ENCODE measurements at regions not wholly inside any gene's neighbourhood (a gene's known extent, or its start where the extent isn't known, plus 50 kb on each side); places are given as distances from the start of the nearest gene placed in this dataset.

DNA sequence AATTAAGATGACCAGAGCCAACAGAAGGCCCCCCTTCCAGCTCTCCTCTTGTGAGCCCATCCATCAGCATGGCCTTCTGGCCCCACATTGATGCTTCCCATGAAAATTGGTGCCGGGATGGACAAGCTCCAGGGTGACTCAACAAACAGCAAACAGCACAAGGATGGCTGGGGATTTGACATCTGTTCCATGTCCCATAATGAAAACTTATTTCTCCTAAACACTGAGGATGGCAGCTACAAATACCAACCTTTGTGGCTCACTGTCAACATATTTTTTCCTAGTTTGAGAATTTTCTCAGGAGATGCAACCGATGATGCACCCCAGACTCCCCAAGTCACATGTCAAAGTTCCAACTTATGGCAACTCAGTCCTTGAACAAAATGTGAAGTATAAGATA lies 169.6 kb upstream of the SIX2 start:
- H3K27me3 ChIP-seq: peaks cover 0 to 49% (median 0%) of the 10 kb centered on the region in 4 donors
- intact Hi-C loops (cut with DNase I): no loop called here
- H3K4me1 ChIP-seq: no peaks in the 10 kb centered on the region
- H3K36me3 ChIP-seq: no peaks in the 10 kb centered on the region
- H3K9me3 ChIP-seq: no peaks in the 10 kb centered on the region
- 76% methylated on average over 2 of the region's 2 CpGs for WGBS
- no peak for DNase-seq (ENCODE audit: extremely low spot score)
- H3K4me3 ChIP-seq: no peak overlapping the region
- no peak for TF ChIP-seq POLR2AphosphoS5 (IDR thresholded peaks at IDR 0.05)
- no peak for TF ChIP-seq POLR2A (IDR thresholded peaks at IDR 0.05; ENCODE audit: low read depth)
- H3K27ac ChIP-seq (replicated peaks in 1 of 4): no peak overlapping the region

DNA sequence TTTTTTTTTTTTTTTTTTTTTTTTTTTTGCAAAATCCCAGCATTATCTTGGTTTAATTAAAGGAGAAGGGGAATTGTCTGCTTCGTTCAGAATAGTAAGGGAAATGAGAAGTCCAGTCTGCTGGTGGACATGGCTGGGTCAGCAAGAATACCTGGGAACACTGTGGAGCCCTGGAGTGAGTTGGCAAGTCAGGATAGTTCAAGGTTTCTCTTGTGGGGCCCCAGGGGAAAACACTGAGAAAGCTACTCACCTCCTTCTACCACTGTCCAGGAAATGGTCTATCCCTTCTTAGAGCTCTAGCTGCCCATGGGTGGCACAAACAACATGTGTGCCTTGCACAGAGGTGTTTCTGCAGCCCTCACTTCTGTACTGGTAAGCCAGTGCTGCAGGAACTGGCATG lies 169.1 kb upstream of the SIX2 start:
- intact Hi-C loops (cut with DNase I): no loop called here
- Histone ChIP-seq H3K36me3 (no peaks in the 10 kb centered on the region), H3K4me1 (no peaks in the 10 kb centered on the region), H3K27ac (replicated peaks in 1 of 4) (no peak overlapping the region), H3K27me3 (peaks cover 0 to 49% (median 0%) of the 10 kb centered on the region in 4 donors), H3K9me3 (no peaks in the 10 kb centered on the region), H3K4me3 (no peak overlapping the region)
- 44% methylated on average over 1 of the region's 1 CpG for WGBS
- TF ChIP-seq POLR2A (IDR thresholded peaks at IDR 0.05; ENCODE audit: low read depth) (no peak), POLR2AphosphoS5 (IDR thresholded peaks at IDR 0.05) (no peak), EP300 (IDR thresholded peaks at IDR 0.05) (no peak)
- TF ChIP-seq, protein P1, sequence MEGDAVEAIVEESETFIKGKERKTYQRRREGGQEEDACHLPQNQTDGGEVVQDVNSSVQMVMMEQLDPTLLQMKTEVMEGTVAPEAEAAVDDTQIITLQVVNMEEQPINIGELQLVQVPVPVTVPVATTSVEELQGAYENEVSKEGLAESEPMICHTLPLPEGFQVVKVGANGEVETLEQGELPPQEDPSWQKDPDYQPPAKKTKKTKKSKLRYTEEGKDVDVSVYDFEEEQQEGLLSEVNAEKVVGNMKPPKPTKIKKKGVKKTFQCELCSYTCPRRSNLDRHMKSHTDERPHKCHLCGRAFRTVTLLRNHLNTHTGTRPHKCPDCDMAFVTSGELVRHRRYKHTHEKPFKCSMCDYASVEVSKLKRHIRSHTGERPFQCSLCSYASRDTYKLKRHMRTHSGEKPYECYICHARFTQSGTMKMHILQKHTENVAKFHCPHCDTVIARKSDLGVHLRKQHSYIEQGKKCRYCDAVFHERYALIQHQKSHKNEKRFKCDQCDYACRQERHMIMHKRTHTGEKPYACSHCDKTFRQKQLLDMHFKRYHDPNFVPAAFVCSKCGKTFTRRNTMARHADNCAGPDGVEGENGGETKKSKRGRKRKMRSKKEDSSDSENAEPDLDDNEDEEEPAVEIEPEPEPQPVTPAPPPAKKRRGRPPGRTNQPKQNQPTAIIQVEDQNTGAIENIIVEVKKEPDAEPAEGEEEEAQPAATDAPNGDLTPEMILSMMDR (IDR thresholded peaks at IDR 0.05): no peak
- DNase-seq (ENCODE audit: extremely low spot score): no peak

DNA sequence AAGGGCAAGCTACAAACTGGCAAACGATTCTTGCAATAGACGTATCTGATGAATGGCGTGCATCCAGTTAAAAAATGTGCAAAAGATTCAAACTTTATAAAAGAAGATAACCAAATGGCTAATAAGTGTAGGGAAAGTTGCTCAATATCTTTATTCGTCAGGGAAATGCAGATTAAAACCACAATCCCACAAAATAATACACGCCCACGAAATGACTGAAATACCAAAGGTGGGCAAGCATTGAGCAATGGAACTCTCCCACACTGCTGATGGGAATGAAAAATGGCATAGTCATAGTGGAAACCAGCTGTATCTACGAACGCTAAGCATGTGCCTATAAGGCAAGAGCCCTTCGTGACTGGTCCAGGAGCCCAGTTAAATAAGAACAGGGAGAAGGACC lies 168.6 kb upstream of the SIX2 start:
- no peak for DNase-seq (ENCODE audit: extremely low spot score)
- intact Hi-C loops (cut with DNase I): no loop called here
- Histone ChIP-seq H3K4me1 (no peaks in the 10 kb centered on the region), H3K4me3 (no peak overlapping the region), H3K27me3 (peaks cover 0 to 49% (median 0%) of the 10 kb centered on the region in 4 donors), H3K27ac (replicated peaks in 1 of 4) (no peak overlapping the region), H3K36me3 (no peaks in the 10 kb centered on the region), H3K9me3 (no peaks in the 10 kb centered on the region)
- 58% methylated on average over 9 of the region's 9 CpGs for WGBS
- TF ChIP-seq EP300 (IDR thresholded peaks at IDR 0.05) (no peak), POLR2A (IDR thresholded peaks at IDR 0.05; ENCODE audit: low read depth) (no peak), POLR2AphosphoS5 (IDR thresholded peaks at IDR 0.05) (no peak)
- TF ChIP-seq, protein P1 (IDR thresholded peaks at IDR 0.05): no peak

DNA sequence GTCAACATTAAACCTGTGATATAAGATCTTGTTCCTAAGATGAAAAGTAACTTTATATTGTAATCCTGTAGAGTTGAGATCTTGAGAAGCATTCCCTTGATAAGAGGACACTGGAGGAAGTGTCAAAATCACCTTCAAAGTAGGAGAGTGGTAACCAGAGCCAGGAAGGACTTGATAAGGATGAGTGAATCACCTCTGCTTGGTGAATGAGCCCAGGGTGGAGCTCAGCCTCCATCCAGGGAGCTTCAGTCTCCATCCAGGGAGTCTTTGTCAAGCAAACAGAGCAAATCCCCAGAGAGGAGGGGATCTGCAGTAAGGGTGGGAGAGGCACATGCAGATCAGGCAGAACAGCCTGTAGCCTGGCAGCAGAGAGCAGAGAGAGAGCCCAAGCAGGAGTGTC lies 167.1 kb upstream of the SIX2 start:
- Histone ChIP-seq H3K4me3 (no peak overlapping the region), H3K9me3 (no peaks in the 10 kb centered on the region), H3K27ac (replicated peaks in 1 of 4) (no peak overlapping the region), H3K27me3 (peaks cover 0 to 38% (median under 1%) of the 10 kb centered on the region in 4 donors), H3K4me1 (no peaks in the 10 kb centered on the region), H3K36me3 (no peaks in the 10 kb centered on the region)
- TF ChIP-seq POLR2AphosphoS5 (IDR thresholded peaks at IDR 0.05) (no peak), EP300 (IDR thresholded peaks at IDR 0.05) (no peak)
- TF ChIP-seq, protein P1 (IDR thresholded peaks at IDR 0.05): no peak
- DNase-seq (ENCODE audit: extremely low spot score): no peak
- intact Hi-C loops (cut with DNase I): no loop called here

DNA sequence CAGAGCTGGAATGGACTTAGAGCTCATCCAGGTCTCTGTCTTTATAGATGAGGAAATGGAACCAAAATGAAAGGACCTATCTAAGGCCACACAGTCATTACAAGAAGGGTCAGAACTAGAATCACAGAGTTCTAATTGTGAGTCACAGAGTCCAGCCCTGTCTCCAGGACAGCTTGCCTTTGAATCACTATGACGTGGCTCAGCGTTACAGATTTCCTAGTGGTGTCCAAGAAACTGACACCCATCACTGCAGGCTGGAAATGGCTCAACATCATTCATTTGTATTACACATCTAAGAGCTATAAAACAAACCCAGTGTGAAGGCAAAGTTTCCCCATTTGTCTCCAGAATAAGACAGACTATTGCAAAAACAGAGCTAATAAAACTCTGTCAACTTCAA lies 164.3 kb upstream of the SIX2 start:
- intact Hi-C loops (cut with DNase I): no loop called here
- Histone ChIP-seq H3K4me3 (no peak overlapping the region), H3K4me1 (peaks cover 18 to 26% (median 19%) of the 10 kb centered on the region in 4 donors), H3K36me3 (no peaks in the 10 kb centered on the region), H3K27me3 (peaks cover 0 to 44% (median 26%) of the 10 kb centered on the region in 4 donors), H3K27ac (replicated peaks in 1 of 4) (no peak overlapping the region), H3K9me3 (no peaks in the 10 kb centered on the region)
- TF ChIP-seq POLR2A (IDR thresholded peaks at IDR 0.05; ENCODE audit: low read depth) (no peak), POLR2AphosphoS5 (IDR thresholded peaks at IDR 0.05) (no peak), EP300 (IDR thresholded peaks at IDR 0.05) (no peak)
- TF ChIP-seq, protein P1 (IDR thresholded peaks at IDR 0.05): no peak
- DNase-seq (ENCODE audit: extremely low spot score): no peak
- 54% methylated on average over 2 of the region's 2 CpGs for WGBS

Measured in esophagus muscularis mucosa (tissue), 4 donors.